Osteoblast (primary cell): ENCODE measurements at regions not wholly inside any gene's neighbourhood (a gene's known extent, or its start where the extent isn't known, plus 50 kb on each side); places are given as distances from the start of the nearest gene placed in this dataset.
"Not testable (repeated sequence)": the region's sequence is repeated elsewhere in the genome, so short reads cannot be mapped to it uniquely, and the experiment has no call there.

Experiments used
- DNase-seq: peaks from one replicate; pipeline ENCODE4 v3.0.0; 2011; ENCODE audit warnings: low spot score, mixed read lengths; ENCODE audit not compliant: insufficient read length; ENCODE audit errors: missing footprints
- H2AFZ ChIP-seq: 2 replicates; pipeline ENCODE4 v1.6.0; 2011; ENCODE audit warnings: mild to moderate bottlenecking, low read length
- H3K27ac ChIP-seq: 2 replicates; pipeline ENCODE4 v1.5.1; 2011; ENCODE audit warnings: mild to moderate bottlenecking, low read depth, low read length, moderate library complexity
- H3K27me3 ChIP-seq: 2 replicates; pipeline ENCODE4 v1.6.0; 2012; ENCODE audit warnings: mild to moderate bottlenecking, control low read depth, inconsistent platforms, low read length, moderate library complexity; ENCODE audit not compliant: insufficient read depth
- H3K36me3 ChIP-seq: 2 replicates; pipeline ENCODE4 v1.5.1; 2011; ENCODE audit warnings: mild to moderate bottlenecking, low read length, control low read depth, moderate library complexity; ENCODE audit not compliant: insufficient read depth
- H3K4me1 ChIP-seq: 2 replicates; pipeline ENCODE4 v1.5.1; 2011; ENCODE audit warnings: mild to moderate bottlenecking, low read length, control low read depth, moderate library complexity; ENCODE audit not compliant: insufficient read depth
- H3K4me2 ChIP-seq: 2 replicates; pipeline ENCODE4 v1.6.0; 2011; ENCODE audit warnings: mild to moderate bottlenecking, low read length; ENCODE audit not compliant: insufficient read depth
- H3K4me3 ChIP-seq: fragments of 200-600 bp; sonication (generic); 3 replicates; pipeline ENCODE4 v1.5.1; 2012; ENCODE audit warnings: mild to moderate bottlenecking, low read length, inconsistent platforms; ENCODE audit not compliant: insufficient read depth
- H3K79me2 ChIP-seq: 2 replicates; pipeline ENCODE4 v1.6.0; 2012; ENCODE audit warnings: mild to moderate bottlenecking, low read length, control low read depth, inconsistent platforms; ENCODE audit not compliant: insufficient read depth
- H3K9me3 ChIP-seq: 2 replicates; pipeline ENCODE4 v1.5.1; 2011; ENCODE audit warnings: low read depth, low read length, control low read depth
- H4K20me1 ChIP-seq: 2 replicates; pipeline ENCODE4 v1.6.0; 2012; ENCODE audit warnings: mild to moderate bottlenecking, low read length, control low read depth; ENCODE audit not compliant: insufficient read depth
- TF ChIP-seq, protein P1 (sequence below): IDR thresholded peaks from 2 replicates; pipeline ENCODE4 v1.5.1; 2011; ENCODE audit warnings: mild to moderate bottlenecking, low read depth, low read length, moderate library complexity; ENCODE audit errors: extremely low read depth

DNA sequence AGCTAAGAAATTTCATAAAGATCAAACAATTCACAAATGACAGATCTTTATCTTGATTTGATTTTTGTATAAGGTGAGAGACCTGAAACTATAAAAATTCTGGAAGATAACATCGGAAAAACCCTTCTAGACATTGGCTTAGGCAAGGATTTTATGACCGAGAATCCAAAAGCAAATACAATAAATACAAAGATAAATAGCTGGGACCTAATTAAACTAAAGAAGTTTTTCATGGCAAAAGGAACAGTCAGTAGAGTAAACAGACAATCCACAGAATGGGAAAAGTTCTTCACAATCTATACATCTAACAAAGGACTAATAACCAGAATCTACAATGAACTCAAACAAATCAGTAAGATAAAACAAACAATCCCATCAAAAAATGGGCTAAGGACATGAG, 116.9 kb upstream of the BCHE start:
- Histone ChIP-seq H3K36me3 (no peaks in the 10 kb centered on the region), H3K4me3 (no peak overlapping the region), H3K79me2 (no peaks in the 10 kb centered on the region), H2AFZ (no peak overlapping the region), H3K27me3 (no peaks in the 10 kb centered on the region), H3K4me2 (no peak overlapping the region), H3K4me1 (no peaks in the 10 kb centered on the region), H3K27ac (no peak overlapping the region), H4K20me1 (no peaks in the 10 kb centered on the region), H3K9me3 (no peaks in the 10 kb centered on the region)
- TF ChIP-seq, protein P1, sequence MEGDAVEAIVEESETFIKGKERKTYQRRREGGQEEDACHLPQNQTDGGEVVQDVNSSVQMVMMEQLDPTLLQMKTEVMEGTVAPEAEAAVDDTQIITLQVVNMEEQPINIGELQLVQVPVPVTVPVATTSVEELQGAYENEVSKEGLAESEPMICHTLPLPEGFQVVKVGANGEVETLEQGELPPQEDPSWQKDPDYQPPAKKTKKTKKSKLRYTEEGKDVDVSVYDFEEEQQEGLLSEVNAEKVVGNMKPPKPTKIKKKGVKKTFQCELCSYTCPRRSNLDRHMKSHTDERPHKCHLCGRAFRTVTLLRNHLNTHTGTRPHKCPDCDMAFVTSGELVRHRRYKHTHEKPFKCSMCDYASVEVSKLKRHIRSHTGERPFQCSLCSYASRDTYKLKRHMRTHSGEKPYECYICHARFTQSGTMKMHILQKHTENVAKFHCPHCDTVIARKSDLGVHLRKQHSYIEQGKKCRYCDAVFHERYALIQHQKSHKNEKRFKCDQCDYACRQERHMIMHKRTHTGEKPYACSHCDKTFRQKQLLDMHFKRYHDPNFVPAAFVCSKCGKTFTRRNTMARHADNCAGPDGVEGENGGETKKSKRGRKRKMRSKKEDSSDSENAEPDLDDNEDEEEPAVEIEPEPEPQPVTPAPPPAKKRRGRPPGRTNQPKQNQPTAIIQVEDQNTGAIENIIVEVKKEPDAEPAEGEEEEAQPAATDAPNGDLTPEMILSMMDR, result no peak
- no peak for DNase-seq

DNA sequence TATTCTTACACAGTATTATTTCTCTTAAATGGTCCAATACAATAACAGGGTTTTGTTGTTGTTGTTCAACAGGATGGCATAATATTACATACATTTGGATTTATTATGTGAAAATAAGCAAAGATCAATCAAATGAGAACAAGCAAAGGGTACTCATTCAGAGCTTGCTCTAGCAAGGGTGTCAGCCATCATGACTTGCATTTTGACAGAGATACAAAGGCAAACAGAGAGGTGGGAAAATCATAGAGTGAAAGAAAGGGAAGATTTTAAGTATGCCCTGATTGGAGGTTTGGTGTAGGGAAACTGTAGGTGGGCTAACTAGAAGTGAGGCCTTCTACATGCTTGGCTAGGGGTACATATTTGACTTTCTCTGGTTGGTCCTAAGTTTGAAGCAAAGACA, 109.1 kb upstream of the BCHE start:
- TF ChIP-seq, protein P1, result no peak
- Histone ChIP-seq H2AFZ (no peak overlapping the region), H3K36me3 (no peaks in the 10 kb centered on the region), H3K27ac (no peak overlapping the region), H3K4me1 (no peaks in the 10 kb centered on the region), H3K4me2 (no peak overlapping the region), H3K27me3 (no peaks in the 10 kb centered on the region), H3K9me3 (no peaks in the 10 kb centered on the region), H3K79me2 (no peaks in the 10 kb centered on the region), H3K4me3 (no peak overlapping the region), H4K20me1 (no peaks in the 10 kb centered on the region)
- no peak for DNase-seq

DNA sequence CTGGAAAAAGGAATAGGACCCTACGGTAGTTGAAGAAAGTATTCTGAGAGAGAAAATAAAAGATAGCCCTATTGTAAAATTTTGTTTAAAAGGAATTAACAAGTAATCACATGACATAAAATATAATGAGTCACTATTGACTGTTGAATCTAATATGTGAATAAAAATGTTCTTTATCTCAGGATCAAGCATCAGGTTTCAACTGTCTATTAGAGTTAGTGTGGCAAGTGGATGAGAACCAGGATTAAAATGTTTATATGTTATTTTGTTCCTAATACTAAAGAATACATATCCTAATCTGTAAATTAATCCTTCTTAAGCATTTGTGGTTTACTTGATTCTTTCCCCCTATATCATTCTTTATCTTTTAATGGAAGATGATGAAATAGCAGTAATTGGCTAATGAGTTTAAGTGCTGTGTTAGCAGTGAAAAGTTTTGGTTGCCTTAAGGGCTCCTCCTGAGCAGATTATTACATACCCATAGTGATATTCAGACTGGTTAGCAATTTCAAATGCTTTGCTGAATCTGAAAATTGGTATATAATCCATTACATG, 101.8 kb upstream of the BCHE start:
- H3K4me3 ChIP-seq, result no peak overlapping the region
- no peak for DNase-seq
- TF ChIP-seq, protein P1, result no peak
- H3K79me2 ChIP-seq, result no peaks in the 10 kb centered on the region
- no peaks in the 10 kb centered on the region for H4K20me1 ChIP-seq
- H3K36me3 ChIP-seq, result no peaks in the 10 kb centered on the region
- H2AFZ ChIP-seq, result no peak overlapping the region
- no peaks in the 10 kb centered on the region for H3K9me3 ChIP-seq
- no peak overlapping the region for H3K4me2 ChIP-seq
- H3K27me3 ChIP-seq, result no peaks in the 10 kb centered on the region
- no peak overlapping the region for H3K27ac ChIP-seq
- H3K4me1 ChIP-seq, result no peaks in the 10 kb centered on the region

DNA sequence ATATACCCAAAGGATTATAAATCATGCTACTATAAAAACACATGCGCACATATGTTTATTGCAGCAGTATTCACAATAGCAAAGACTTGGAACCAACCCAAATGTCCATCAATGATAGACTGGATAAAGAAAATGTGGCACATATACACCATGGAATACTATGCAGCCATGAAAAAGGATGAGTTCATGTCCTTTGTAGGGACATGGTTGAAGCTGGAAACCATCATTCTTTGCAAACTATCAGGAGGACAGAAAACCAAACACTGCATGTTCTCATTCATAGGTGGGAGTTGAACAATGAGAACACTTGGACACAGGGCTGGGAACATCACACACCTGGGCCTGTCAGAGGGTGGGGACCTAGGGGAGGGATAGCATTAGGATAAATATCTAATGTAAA, 98.9 kb upstream of the BCHE start:
- H3K27me3 ChIP-seq, H2AFZ ChIP-seq, H4K20me1 ChIP-seq, H3K36me3 ChIP-seq, H3K27ac ChIP-seq, DNase-seq, H3K9me3 ChIP-seq, H3K79me2 ChIP-seq, H3K4me2 ChIP-seq, H3K4me3 ChIP-seq, H3K4me1 ChIP-seq: not testable (repeated sequence)

DNA sequence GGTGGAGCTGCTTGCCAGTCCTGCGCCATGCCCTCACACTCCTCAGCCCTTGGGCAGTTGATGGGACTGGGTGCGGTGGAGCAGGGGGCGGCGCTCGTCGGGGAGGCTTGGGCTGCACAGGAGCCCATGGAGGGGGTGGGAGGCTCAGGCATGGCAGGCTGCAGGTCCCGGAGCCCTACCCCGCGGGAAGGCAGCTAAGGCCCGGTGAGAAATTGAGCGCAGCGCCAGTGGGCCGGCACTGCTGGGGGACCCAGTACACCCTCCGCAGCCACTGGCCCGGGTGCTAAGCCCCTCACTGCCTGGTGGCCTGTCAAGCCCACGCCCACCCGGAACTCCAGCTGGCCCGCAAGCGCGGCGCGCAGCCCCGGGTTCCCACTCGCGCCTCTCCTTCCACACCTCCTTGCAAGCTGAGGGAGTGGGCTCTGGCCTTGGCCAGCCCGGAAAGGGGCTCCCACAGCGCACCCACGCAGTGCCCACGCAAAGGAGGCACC, 87.1 kb upstream of the BCHE start:
- H3K79me2 ChIP-seq, H3K9me3 ChIP-seq, H2AFZ ChIP-seq, H3K4me2 ChIP-seq, H3K36me3 ChIP-seq, H3K4me3 ChIP-seq, H3K4me1 ChIP-seq, H4K20me1 ChIP-seq, H3K27ac ChIP-seq, H3K27me3 ChIP-seq, DNase-seq: not testable (repeated sequence)
